Activated T-helper 1 cell treated with anti-CD3 and anti-CD28 coated beads, Interleukin-12 subunit alpha, Interleukin-12 subunit beta, Interleukin-2, Interleukin-4 antibody, amounts not matched to agents 30 ng/mL and 10 ng/mL and 1 ng/mL, durations not matched to agents 14 hours and 24 hours and 36 hours (primary cell): ENCODE measurements at regions not wholly inside any gene's neighbourhood (a gene's known extent, or its start where the extent isn't known, plus 50 kb on each side); places are given as distances from the start of the nearest gene placed in this dataset.

Experiments
- DNase-seq: peaks from one replicate; pipeline ENCODE4 v3.0.0; 2021; ENCODE audit warnings: low spot score
- H3K27ac Mint-ChIP-seq: one replicate; pipeline ENCODE4 v1.8.0; 2021; ENCODE audit warnings: mild to moderate bottlenecking, mixed read lengths
- H3K27me3 Mint-ChIP-seq: one replicate; pipeline ENCODE4 v1.8.0; 2022; ENCODE audit warnings: mild to moderate bottlenecking, moderate library complexity, mixed read lengths; ENCODE audit not compliant: insufficient read depth
- H3K36me3 Mint-ChIP-seq: one replicate; pipeline ENCODE4 v1.8.0; 2021; ENCODE audit warnings: low read depth, mixed read lengths
- H3K4me1 Mint-ChIP-seq: one replicate; pipeline ENCODE4 v1.8.0; 2021; ENCODE audit warnings: low read depth, mixed read lengths
- H3K4me3 Mint-ChIP-seq: one replicate; pipeline ENCODE4 v1.8.0; 2021; ENCODE audit warnings: mild to moderate bottlenecking, moderate library complexity, mixed read lengths
- H3K9me3 Mint-ChIP-seq: one replicate; pipeline ENCODE4 v1.8.0; 2021; ENCODE audit warnings: mixed read lengths
- intact Hi-C: fragments of 100-400 bp; cut with micrococcal nuclease; formaldehyde crosslinking; loops from one replicate; pipeline ENCODE4 v1.15.1; 2024

DNA sequence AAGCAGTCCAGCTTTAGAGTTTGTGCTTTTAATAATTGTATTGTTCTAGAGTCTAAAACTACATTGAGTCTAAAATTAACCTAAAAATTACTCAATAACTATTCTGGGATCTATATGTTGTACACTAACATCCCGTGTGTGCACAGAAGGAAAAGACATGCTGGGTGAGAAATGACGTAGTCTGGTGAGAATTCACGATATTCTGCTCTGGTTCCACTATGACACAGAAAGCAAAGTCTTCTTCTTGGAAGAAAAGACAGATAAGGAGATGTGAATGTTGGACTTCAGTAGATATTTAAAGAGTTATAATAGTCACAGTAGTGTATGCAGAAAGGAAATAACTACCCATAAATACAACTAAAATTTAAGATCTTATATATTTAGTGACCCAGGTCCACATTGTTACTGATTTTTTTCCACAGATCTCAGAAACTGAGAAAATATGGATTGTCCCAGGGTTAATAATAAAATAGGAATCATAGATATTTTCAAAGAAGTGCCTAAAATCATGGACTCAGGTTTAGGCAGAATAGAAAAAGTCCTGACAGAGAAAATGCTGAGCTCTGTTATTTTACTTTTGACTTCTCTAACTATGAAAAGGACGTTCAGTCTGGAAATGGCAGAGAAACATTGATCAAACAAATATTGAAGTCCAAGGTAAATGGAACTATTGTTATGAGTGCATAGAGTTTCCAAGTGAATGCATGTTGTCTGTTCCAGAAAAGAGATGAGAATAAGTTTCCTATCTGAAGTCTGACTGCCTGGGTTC is 170.7 kb downstream of the ANKRD50 start:
- Mint-ChIP-seq H3K4me3 (no peak overlapping the region), H3K27ac (no peak overlapping the region), H3K4me1 (no peaks in the 10 kb centered on the region), H3K36me3 (no peaks in the 10 kb centered on the region), H3K27me3 (no peaks in the 10 kb centered on the region), H3K9me3 (no peaks in the 10 kb centered on the region)
- intact Hi-C loops: no loop called here
- no peak for DNase-seq

DNA sequence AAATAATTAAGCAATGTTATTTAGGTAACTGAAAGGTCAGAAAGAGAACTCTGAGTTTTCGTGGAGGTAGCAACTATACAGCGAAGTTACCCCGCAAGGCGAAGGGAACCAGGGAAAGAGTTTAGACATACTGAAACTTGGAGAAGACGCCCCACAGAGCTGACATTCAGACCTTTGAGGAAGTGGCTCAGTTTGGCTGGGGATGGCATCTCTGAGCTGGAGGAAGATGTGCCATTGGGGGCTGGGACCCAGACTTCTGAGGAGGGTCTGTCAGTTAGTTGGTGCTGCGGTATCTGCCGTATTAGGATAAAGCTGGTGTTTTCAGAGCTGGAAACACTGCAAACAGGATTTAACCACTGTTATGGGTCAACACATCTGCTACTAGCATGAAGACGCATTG is 156.6 kb downstream of the ANKRD50 start:
- Mint-ChIP-seq H3K27me3 (no peaks in the 10 kb centered on the region), H3K4me1 (no peaks in the 10 kb centered on the region), H3K27ac (no peak overlapping the region), H3K36me3 (no peaks in the 10 kb centered on the region), H3K9me3 (no peaks in the 10 kb centered on the region), H3K4me3 (no peak overlapping the region)
- no peak for DNase-seq
- intact Hi-C loops: no loop called here

DNA sequence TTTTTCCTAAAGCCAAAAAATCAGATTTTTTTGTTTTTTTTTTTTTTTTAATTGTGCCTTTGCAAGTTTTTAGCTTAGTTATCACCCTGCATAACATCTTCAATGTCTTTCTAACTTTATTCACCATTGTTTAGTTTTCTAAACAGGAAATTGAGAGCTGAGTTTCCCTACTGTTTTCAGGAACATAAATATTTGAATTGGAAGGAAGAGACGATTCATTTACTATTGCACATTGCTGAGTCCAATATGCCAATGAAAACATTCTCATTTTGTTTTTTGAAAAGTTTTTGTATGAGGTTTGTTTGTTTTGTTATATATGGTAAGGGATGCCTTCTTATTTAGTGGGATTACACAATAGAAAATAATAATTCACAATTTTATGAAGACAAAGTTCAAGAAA is 148.4 kb downstream of the ANKRD50 start:
- Mint-ChIP-seq H3K4me3 (no peak overlapping the region), H3K9me3 (no peaks in the 10 kb centered on the region), H3K4me1 (no peaks in the 10 kb centered on the region), H3K27me3 (no peaks in the 10 kb centered on the region), H3K36me3 (no peaks in the 10 kb centered on the region), H3K27ac (no peak overlapping the region)
- DNase-seq: no peak
- intact Hi-C loops: no loop called here

DNA sequence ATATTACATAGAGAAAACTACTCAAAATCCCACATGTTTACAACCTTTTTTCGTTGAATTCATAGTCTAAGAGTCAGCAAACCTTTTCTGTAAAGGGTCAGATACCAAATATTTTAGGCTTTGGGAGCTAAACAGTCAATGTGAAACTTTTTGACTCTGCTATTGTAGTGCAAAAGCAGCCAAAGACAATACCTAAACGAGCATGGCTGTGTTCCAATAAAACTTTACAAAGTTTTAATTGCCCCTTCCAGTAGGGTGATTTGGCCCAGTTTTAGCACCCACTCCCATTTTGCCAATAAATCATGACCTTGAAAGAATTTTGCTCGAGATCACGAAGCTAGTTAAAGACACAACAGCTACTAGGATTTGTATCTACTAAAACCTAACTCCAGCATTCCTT is 147.2 kb downstream of the ANKRD50 start:
- no peaks in the 10 kb centered on the region for H3K36me3 Mint-ChIP-seq
- intact Hi-C loops: no loop called here
- no peak overlapping the region for H3K4me3 Mint-ChIP-seq
- H3K27me3 Mint-ChIP-seq: no peaks in the 10 kb centered on the region
- no peak for DNase-seq
- no peaks in the 10 kb centered on the region for H3K9me3 Mint-ChIP-seq
- H3K4me1 Mint-ChIP-seq: no peaks in the 10 kb centered on the region
- no peak overlapping the region for H3K27ac Mint-ChIP-seq

DNA sequence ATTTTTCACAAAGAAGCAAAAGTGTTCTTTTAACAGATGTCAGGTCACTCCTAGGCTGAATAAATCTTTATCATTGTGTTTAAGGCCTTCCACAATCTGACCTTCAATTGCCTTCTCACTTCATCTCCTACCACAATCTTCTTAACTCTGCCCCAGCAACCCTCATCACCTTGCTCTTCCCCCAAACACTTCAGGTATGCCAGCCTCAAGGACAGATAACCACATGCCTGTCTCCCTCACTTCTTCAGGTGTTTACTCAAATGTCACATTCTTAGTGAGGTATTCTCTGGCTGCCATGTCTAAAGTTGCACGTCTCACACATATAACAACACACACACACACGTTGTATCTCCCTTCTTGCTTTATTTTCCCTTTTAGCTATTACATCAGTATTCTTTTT is 146.5 kb downstream of the ANKRD50 start:
- no peak for DNase-seq
- Mint-ChIP-seq H3K4me3 (no peak overlapping the region), H3K9me3 (no peaks in the 10 kb centered on the region), H3K27me3 (no peaks in the 10 kb centered on the region), H3K4me1 (no peaks in the 10 kb centered on the region), H3K27ac (no peak overlapping the region), H3K36me3 (no peaks in the 10 kb centered on the region)
- intact Hi-C loops: no loop called here

DNA sequence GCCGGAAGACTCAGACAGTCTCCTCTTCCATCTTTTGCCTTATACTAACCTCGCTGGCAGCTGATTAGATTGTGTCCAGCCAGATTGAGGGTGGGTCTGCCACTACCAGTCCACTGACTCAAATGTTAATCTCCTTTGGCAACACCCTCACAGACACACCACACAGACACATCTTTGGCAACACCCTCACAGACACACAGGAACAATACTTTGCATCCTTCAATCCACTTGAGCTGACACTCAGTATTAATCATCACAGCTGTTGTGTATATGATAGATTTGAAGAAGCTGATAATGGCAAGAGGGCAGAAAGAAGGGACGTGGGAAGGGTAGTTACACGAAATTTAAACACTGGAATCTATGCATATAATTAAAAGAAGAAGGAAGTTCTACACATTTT is 139.5 kb downstream of the ANKRD50 start:
- DNase-seq: no peak
- H3K9me3 Mint-ChIP-seq: no peaks in the 10 kb centered on the region
- intact Hi-C loops: no loop called here
- H3K36me3 Mint-ChIP-seq: no peaks in the 10 kb centered on the region
- no peaks in the 10 kb centered on the region for H3K27me3 Mint-ChIP-seq
- H3K4me3 Mint-ChIP-seq: no peak overlapping the region
- no peak overlapping the region for H3K27ac Mint-ChIP-seq
- no peaks in the 10 kb centered on the region for H3K4me1 Mint-ChIP-seq

DNA sequence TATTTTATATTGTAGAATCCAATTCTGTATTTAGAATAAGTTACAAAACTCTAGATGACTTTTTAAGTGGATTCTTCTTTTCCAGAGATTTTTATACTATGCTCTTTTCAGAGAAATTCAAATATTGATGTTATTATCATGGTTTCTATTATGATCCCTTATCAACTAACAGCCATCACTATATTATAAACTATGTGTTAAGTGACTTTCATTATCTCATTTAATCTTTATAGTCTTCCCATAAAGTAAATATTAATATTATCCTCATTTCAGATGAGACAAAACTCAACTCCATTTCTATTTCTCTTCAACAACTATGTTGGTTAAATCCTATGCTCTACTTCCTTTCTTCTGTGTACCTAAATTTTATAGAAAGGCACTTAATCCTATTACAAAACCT is 132.6 kb downstream of the ANKRD50 start:
- DNase-seq: no peak
- H3K36me3 Mint-ChIP-seq: no peaks in the 10 kb centered on the region

DNA sequence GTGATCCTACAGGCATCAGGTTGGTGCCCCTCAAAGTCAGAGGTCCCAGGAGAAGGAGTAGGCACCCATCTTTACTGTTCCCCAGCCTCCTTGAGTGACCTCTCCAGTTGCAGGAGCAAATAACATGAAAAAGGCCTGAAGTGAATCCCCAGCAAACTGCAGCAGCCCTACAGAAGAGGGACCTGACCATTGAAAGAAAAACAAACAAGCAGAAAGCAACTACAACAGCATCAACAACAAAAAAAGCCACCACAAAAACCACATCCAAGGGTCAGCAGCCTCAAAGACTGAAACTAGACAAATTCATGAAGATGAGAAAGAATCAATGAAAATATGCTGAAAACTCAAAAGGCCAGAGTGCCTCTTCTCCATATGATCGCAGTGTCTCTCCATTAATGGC is 128.7 kb downstream of the ANKRD50 start:
- H3K27ac Mint-ChIP-seq: no peak overlapping the region
- no peaks in the 10 kb centered on the region for H3K36me3 Mint-ChIP-seq

More for the DNA sequence above, 132.6 kb downstream of the ANKRD50 start:
- Mint-ChIP-seq H3K9me3 (no peaks in the 10 kb centered on the region), H3K4me1 (no peaks in the 10 kb centered on the region), H3K27ac (no peak overlapping the region), H3K4me3 (no peak overlapping the region), H3K27me3 (no peaks in the 10 kb centered on the region)
- intact Hi-C loops: no loop called here

DNA sequence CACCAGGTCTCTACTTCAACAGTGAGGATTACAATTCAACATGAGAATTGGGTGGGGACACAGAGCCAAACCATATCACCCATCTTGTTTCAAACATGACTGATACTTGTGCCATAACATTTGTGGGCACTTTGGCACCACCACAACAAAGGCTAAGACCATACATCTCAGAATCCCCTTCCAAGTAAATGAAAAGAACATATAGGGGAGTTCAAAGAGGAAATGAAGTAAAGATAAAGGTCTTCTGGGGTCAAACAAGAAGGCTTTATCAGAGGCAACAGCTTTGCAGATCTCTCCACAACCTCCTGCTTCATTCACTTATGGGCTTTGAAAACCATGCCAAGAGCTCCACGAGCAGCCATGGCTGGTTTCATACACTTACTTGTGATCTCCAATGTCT is 122.7 kb downstream of the ANKRD50 start:
- no peak for DNase-seq
- Mint-ChIP-seq H3K27ac (no peak overlapping the region), H3K4me3 (no peak overlapping the region), H3K4me1 (no peaks in the 10 kb centered on the region), H3K36me3 (no peaks in the 10 kb centered on the region), H3K27me3 (no peaks in the 10 kb centered on the region), H3K9me3 (no peaks in the 10 kb centered on the region)
- intact Hi-C loops: no loop called here

More for the DNA sequence above, 128.7 kb downstream of the ANKRD50 start:
- DNase-seq: no peak
- Mint-ChIP-seq H3K4me3 (no peak overlapping the region), H3K4me1 (no peaks in the 10 kb centered on the region), H3K27me3 (no peaks in the 10 kb centered on the region), H3K9me3 (no peaks in the 10 kb centered on the region)
- intact Hi-C loops: no loop called here

DNA sequence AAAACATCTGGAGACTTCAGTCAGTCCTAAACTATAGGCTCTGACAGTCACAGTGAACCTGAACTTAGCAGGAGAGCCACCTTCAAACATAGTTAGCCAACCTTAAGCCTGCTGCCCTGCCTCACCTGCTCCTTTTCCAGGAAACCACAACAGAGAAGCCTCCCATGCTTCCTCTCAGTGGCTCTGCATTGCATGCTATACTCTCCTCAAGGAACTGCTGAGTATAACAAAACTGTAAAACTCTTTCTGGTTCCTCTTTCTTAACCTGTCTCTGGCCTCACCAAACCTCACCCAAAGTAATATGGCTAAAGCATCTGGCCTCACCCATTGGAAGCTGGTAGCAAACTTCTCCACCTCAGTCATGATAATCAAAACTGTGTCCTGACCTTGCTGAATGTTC is 122.1 kb downstream of the ANKRD50 start:
- intact Hi-C loops: no loop called here
- Mint-ChIP-seq H3K9me3 (no peaks in the 10 kb centered on the region), H3K4me3 (no peak overlapping the region), H3K36me3 (no peaks in the 10 kb centered on the region), H3K27ac (no peak overlapping the region), H3K4me1 (no peaks in the 10 kb centered on the region), H3K27me3 (no peaks in the 10 kb centered on the region)
- no peak for DNase-seq

DNA sequence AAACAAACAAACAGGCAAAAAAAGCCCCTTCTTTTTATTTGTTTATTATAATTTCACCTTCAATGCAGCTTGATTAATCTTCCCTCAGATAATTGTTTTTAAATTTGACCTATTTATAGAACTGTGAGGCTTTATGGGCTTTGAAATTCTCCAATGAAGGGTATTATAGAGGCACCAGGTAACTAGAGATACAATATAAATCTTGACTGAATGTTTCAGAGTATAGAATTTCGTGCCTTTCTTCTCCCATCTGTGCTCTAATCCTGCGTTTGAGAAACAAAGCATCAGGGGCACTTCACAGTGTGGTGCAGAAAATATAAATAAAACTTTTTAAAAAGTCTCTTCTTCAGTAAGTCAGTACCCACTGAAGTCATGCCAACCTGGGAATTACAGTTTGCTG is 120.9 kb downstream of the ANKRD50 start:
- intact Hi-C loops: no loop called here
- H3K4me1 Mint-ChIP-seq: no peaks in the 10 kb centered on the region
- H3K27me3 Mint-ChIP-seq: no peaks in the 10 kb centered on the region
- H3K27ac Mint-ChIP-seq: no peak overlapping the region
- no peaks in the 10 kb centered on the region for H3K9me3 Mint-ChIP-seq
- H3K36me3 Mint-ChIP-seq: no peaks in the 10 kb centered on the region
- H3K4me3 Mint-ChIP-seq: no peak overlapping the region
- DNase-seq: no peak

DNA sequence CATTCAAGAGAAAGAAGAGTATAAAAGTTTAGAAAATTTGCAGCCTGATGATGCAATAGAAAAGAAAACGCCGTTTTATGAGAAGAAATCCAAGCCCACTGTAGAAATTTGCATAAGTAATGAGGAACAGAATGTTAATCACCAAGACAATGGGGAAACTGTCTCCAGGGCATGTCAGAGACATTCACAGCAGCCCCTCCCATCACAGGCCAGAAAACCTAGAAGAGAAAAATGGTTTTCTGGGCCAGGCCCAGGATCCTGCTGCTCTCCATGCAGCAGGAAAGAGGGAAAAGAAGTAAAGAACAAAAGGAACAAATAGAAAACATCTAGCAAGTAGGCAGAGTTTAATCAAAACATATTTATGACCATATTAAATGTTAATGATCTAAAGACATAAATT is 119.0 kb downstream of the ANKRD50 start:
- H3K36me3 Mint-ChIP-seq: no peaks in the 10 kb centered on the region
- no peaks in the 10 kb centered on the region for H3K27me3 Mint-ChIP-seq
- no peaks in the 10 kb centered on the region for H3K9me3 Mint-ChIP-seq
- no peaks in the 10 kb centered on the region for H3K4me1 Mint-ChIP-seq
- DNase-seq: no peak
- no peak overlapping the region for H3K4me3 Mint-ChIP-seq
- no peak overlapping the region for H3K27ac Mint-ChIP-seq
- intact Hi-C loops: no loop called here

DNA sequence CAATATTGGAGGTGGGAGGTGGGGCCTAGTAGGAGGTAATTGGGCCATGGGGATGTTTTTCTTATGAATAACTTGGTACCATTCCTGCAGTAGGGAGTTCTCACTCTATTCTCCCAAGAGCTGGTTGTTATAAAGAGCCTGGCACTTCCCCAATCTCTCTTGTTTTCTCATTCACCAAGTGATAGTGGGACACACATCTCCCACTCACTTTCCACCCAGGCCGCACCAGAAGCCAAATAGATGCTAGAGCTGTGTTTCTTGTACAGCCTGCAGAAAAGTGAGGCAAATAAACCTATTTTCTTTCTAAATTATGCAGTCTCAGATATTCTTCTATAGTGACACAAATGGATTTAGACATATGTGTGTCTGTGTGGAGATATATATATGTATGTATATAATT is 117.6 kb downstream of the ANKRD50 start:
- no peak for DNase-seq
- Mint-ChIP-seq H3K9me3 (no peaks in the 10 kb centered on the region), H3K36me3 (no peaks in the 10 kb centered on the region), H3K27ac (no peak overlapping the region), H3K4me3 (no peak overlapping the region), H3K27me3 (no peaks in the 10 kb centered on the region), H3K4me1 (no peaks in the 10 kb centered on the region)
- intact Hi-C loops: no loop called here

DNA sequence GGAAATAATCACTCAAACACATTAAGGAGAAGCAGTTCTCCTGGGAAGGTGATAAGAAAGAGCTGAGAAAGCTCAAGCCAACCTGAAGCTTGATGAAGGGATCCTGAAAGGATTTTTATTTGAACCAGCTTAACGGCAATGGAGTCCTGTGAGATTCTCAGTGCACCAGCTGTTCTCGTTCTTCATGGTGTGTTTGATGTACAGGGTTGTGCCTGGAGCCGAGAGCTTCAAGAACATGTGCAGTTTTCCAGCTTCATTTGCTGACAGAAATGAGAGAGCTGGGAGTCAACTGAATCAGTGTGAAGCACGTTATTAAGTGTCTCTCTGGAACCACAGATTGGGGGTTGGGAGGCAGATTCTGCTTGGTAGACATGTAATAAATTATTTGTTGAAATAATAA is 115.7 kb downstream of the ANKRD50 start:
- no peaks in the 10 kb centered on the region for H3K27me3 Mint-ChIP-seq
- DNase-seq: no peak
- H3K4me1 Mint-ChIP-seq: no peaks in the 10 kb centered on the region
- H3K36me3 Mint-ChIP-seq: no peaks in the 10 kb centered on the region
- intact Hi-C loops: no loop called here
- no peak overlapping the region for H3K4me3 Mint-ChIP-seq
- no peak overlapping the region for H3K27ac Mint-ChIP-seq
- H3K9me3 Mint-ChIP-seq: no peaks in the 10 kb centered on the region
